A673 (cell line): ENCODE measurements at regions not wholly inside any gene's neighbourhood (a gene's known extent, or its start where the extent isn't known, plus 50 kb on each side); places are given as distances from the start of the nearest gene placed in this dataset.

Source experiments
- BruUV-seq: library from RNA; stranded (reverse); fragments of 400-500 nt; replicated peaks from 2 replicates; lab custom pipeline; 2021; lab: Mats Ljungman, UMichigan
- CTCF ChIA-PET: fragments of 300-600 bp; sonication (Branson Sonifier 250); formaldehyde crosslinking; loops from one replicate; lab custom pipeline; 2022; ENCODE audit warnings: antibody characterized with exemption; lab: Charles Lee
- POLR2A ChIA-PET: fragments of 300-600 bp; sonication (Branson Sonifier 250); formaldehyde crosslinking; loops from one replicate; lab custom pipeline; 2022; ENCODE audit warnings: antibody characterized with exemption; ENCODE audit not compliant: low non-redundant PET; lab: Charles Lee
- DNase-seq: peaks from one replicate; pipeline ENCODE4 v3.0.0-alpha.2; 2015; ENCODE audit warnings: low spot score
- H3K27ac ChIP-seq: fragments of 200-600 bp; sonication (generic); 2 replicates; pipeline ENCODE4 v1.5.1; 2016; ENCODE audit warnings: mixed run types, low read depth, mild to moderate bottlenecking, mixed read lengths, antibody characterized with exemption, low read length; ENCODE audit not compliant: poor library complexity, severe bottlenecking
- H3K27me3 ChIP-seq: fragments of 200-600 bp; sonication (generic); replicated peaks from 2 replicates; pipeline ENCODE4 v1.6.1; 2017; ENCODE audit warnings: mixed run types, low read depth, mild to moderate bottlenecking, mixed read lengths, antibody characterized with exemption, low read length; ENCODE audit not compliant: insufficient read depth, poor library complexity
- H3K36me3 ChIP-seq: fragments of 200-600 bp; sonication (generic); 2 replicates; pipeline ENCODE4 v1.6.1; 2016; ENCODE audit warnings: mixed run types, mild to moderate bottlenecking, mixed read lengths, antibody characterized with exemption, low read length; ENCODE audit not compliant: insufficient read depth, poor library complexity, severe bottlenecking
- H3K4me1 ChIP-seq: fragments of 200-600 bp; sonication (generic); 2 replicates; pipeline ENCODE4 v1.6.1; 2017; ENCODE audit warnings: mixed run types, mild to moderate bottlenecking, mixed read lengths, antibody characterized with exemption, low read length; ENCODE audit not compliant: insufficient read depth, poor library complexity, severe bottlenecking
- H3K4me3 ChIP-seq: fragments of 200-600 bp; sonication (generic); 2 replicates; pipeline ENCODE4 v1.5.1; 2016; ENCODE audit warnings: low read depth, mixed run types, mild to moderate bottlenecking, mixed read lengths, low read length; ENCODE audit not compliant: poor library complexity, severe bottlenecking
- H3K9me3 ChIP-seq: fragments of 200-600 bp; sonication (generic); 2 replicates; pipeline ENCODE4 v1.6.1; 2016; ENCODE audit warnings: mixed run types, low read depth, mild to moderate bottlenecking, mixed read lengths, antibody characterized with exemption, low read length; ENCODE audit not compliant: poor library complexity, severe bottlenecking
- EZH2 ChIP-seq: fragments of 200-600 bp; sonication (generic); IDR thresholded peaks from 2 replicates; pipeline ENCODE4 v1.6.1; 2017; ENCODE audit warnings: borderline replicate concordance, low read depth, mild to moderate bottlenecking, mixed read lengths, antibody characterized with exemption, low read length; ENCODE audit not compliant: poor library complexity, severe bottlenecking
- intact Hi-C: fragments of 100-400 bp; cut with micrococcal nuclease; formaldehyde crosslinking; loops from one replicate; pipeline ENCODE4 v1.10.0; 2022; ENCODE audit not compliant: unreplicated experiment
- TF ChIP-seq, protein P1 (sequence below): fragments of 300-800, 200-600 bp; sonication (generic); conservative IDR thresholded peaks from 2 replicates; pipeline ENCODE4 v1.5.1; 2017; ENCODE audit warnings: low read depth, mild to moderate bottlenecking, antibody characterized with exemption, low read length, moderate library complexity, mixed read lengths

DNA sequence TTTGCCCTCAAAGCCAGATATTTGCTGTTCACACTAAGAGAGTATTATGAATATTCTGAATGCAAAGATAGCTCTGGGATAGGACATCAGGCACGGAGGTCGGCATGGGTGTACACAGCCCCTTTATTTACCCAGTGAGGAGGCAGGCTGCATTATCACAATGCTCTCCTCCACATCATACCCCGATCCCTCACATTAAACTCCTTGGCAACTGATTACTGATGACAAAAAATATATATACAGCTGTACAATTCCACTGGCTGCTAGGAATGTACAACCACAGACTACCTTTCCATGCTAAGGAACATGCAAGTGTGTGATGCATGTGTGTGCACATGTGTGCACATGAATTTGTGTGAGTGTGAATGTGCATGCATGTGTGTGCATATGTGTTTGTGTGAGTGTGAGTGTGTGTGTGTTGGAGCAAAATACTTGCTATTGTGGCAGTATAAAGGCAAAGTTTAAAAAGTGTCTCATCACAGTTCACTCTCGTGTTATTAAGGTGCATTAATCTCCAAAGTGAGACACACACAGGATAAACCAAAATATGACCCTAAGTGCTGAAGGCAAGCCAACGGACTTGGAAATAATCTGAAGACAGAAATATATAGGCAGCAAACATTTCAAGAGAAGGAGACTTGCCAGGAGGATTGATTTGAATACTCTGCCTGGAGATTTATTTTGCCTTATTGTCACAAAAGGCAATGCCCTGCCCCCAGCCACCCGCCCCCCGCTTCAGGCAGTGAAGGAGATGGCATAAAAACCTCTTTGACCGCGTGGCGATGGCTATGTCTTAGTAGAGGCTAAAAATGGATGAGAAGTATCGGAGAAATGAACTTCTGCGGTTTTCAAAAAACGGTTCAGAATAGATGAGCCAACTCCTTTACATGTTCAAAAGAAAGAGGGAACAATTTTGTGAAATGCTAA lies 274.8 kb downstream of the TSHZ3 start:
- BruUV-seq: no TSS peak
- CTCF ChIA-PET: no interaction called here
- TF ChIP-seq, protein P1, sequence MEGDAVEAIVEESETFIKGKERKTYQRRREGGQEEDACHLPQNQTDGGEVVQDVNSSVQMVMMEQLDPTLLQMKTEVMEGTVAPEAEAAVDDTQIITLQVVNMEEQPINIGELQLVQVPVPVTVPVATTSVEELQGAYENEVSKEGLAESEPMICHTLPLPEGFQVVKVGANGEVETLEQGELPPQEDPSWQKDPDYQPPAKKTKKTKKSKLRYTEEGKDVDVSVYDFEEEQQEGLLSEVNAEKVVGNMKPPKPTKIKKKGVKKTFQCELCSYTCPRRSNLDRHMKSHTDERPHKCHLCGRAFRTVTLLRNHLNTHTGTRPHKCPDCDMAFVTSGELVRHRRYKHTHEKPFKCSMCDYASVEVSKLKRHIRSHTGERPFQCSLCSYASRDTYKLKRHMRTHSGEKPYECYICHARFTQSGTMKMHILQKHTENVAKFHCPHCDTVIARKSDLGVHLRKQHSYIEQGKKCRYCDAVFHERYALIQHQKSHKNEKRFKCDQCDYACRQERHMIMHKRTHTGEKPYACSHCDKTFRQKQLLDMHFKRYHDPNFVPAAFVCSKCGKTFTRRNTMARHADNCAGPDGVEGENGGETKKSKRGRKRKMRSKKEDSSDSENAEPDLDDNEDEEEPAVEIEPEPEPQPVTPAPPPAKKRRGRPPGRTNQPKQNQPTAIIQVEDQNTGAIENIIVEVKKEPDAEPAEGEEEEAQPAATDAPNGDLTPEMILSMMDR: no peak
- no peak for TF ChIP-seq EZH2

DNA sequence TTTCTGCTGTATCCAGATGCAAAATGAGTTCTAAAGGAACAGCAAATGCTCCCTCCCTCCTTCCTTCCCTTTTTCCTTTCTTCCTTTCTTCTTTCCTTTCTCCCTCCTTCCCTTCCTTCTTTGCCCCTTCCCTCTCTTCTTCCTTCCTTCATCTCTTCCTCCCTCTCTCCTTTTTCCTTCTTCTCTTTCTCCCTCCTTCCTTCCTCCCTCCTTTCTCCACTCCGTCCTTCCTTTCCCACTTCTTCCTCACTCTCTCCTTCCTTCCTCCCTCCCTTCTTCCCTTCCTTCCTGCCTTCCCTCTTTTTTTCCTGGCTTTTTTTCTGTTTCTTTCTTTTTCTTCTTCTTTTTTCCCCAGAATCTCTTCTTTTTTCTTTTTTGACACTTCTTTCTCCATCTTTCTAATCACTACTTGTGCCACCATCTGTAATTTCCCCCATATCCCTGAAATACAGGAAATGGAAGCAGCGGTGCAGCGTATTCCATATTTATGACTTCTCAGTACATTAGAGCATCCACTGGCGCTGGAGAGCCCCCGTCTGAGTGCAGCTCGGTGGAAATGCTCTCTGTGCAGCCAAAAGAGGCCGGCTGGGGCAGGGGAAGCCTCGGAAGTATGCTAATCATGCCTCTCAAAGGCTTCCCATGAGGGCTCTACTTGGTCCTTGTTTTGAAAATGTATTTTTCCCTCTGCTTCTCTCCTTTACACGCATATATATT lies 275.6 kb downstream of the TSHZ3 start:
- Histone ChIP-seq H3K4me3 (no peak overlapping the region), H3K4me1 (peaks cover 60% of the 10 kb centered on the region), H3K27ac (peak overlapping the region; percentile 71), H3K27me3 (no peaks in the 10 kb centered on the region), H3K9me3 (no peaks in the 10 kb centered on the region), H3K36me3 (no peaks in the 10 kb centered on the region)
- no TSS peak for BruUV-seq
- DNase-seq: peak; percentile 74
- ChIA-PET POLR2A (no interaction called here), CTCF (no interaction called here)
- intact Hi-C loops: loop anchor here (5.0 kb wide), 2 partner anchors 74 to 149 kb away; no protein-coding TSS in a partner anchor
- TF ChIP-seq, protein P1: no peak
- no peak for TF ChIP-seq EZH2

More for the DNA sequence above, 274.8 kb downstream of the TSHZ3 start:
- no peaks in the 10 kb centered on the region for H3K27me3 ChIP-seq
- H3K4me3 ChIP-seq: no peak overlapping the region
- intact Hi-C loops: loop anchor here (5.0 kb wide), 2 partner anchors 73 to 148 kb away; no protein-coding TSS in a partner anchor
- DNase-seq: no peak
- H3K36me3 ChIP-seq: no peaks in the 10 kb centered on the region
- POLR2A ChIA-PET: no interaction called here
- peak overlapping the region; percentile 71 for H3K27ac ChIP-seq
- no peaks in the 10 kb centered on the region for H3K9me3 ChIP-seq
- H3K4me1 ChIP-seq: peaks cover 53% of the 10 kb centered on the region

DNA sequence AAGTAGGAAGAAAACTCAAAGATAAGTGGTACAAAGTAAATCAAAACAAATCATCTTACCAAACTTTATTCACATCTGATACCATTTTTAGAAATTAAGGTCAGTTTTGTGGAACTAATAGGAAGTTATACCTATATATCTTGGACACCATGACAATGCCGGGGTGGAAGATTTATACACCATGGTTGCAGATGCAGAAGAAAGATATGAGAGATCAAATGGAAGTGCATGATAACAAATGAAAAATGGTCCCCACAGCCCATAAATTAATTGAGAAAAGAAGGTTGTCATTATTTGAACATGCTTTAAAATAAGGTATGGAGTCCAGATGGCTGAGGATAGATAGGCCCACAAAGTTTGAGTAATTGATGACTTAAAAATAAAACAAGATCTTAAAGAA lies 276.8 kb downstream of the TSHZ3 start:
- H3K4me3 ChIP-seq: no peak overlapping the region
- H3K27me3 ChIP-seq: no peaks in the 10 kb centered on the region
- no peak overlapping the region for H3K27ac ChIP-seq
- intact Hi-C loops: loop anchor here (5.0 kb wide), 2 partner anchors 75 to 150 kb away; no protein-coding TSS in a partner anchor
- ChIA-PET POLR2A (no interaction called here), CTCF (no interaction called here)
- H3K36me3 ChIP-seq: no peaks in the 10 kb centered on the region
- no peak for TF ChIP-seq EZH2
- TF ChIP-seq, protein P1: no peak
- H3K4me1 ChIP-seq: peaks cover 72% of the 10 kb centered on the region
- DNase-seq: no peak
- no peaks in the 10 kb centered on the region for H3K9me3 ChIP-seq
- no TSS peak for BruUV-seq
